SKM-1 (cell line): ENCODE measurements at regions not wholly inside any gene's neighbourhood (a gene's known extent, or its start where the extent isn't known, plus 50 kb on each side); places are given as distances from the start of the nearest gene placed in this dataset.

Experiments
- DNase-seq: peaks from one replicate; lab custom pipeline; 2025; ENCODE audit not compliant: unreplicated experiment; lab: John Stamatoyannopoulos, UW

DNA sequence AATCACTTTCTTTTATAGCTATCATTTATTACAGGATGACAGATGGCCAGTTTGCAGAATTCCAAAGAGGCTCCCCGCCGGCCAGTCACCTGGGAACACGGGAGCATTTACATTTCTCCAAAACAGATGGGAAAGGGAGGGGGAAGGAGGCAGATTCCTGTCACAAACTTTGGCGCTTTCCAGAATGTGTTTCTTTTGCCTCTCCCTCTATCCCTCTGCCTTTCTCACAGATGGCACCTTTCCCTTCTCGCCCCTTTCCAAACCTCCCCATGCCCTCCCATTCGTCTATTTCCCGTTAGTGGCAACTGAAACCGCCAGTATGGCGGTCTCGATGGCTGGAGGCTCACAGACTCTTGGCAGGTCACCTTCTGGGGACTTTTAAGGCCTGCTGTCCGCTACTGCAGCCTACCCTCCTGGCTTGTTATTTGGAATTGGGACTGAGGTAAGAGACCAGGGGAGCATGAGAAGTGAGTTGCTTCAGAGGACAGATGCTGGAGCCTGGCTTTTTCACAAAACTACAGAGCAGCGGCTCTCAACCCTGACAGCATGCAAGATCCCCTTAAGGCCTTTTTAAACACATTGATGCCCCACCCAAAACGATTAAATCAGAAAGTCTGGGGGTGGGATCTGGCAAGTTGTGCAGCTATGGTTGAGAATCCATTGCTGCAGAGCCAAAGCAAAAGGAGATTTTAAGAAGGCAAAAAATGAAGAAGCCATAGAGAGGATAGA is 161.5 kb upstream of the VASH1 start:
- no peak for DNase-seq

DNA sequence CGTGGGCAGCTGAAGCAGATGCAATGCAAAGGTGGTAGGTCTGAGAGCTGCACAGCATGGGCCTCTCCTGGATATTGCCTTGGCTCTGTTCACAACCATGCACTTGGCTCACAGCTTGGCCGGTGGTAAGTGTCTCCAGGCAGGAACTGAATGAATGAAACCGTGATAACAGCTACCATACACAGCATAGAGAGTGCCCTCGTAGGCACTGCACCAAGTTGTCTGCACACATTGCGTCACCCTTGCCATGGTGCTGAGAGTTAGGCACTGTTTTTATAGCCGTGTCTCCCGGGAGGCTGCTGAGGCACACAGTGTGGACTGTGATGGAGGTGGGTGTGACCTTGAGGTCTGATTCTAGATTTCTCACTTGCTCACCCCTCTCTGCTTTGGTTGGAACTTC is 157.6 kb upstream of the VASH1 start:
- no peak for DNase-seq

DNA sequence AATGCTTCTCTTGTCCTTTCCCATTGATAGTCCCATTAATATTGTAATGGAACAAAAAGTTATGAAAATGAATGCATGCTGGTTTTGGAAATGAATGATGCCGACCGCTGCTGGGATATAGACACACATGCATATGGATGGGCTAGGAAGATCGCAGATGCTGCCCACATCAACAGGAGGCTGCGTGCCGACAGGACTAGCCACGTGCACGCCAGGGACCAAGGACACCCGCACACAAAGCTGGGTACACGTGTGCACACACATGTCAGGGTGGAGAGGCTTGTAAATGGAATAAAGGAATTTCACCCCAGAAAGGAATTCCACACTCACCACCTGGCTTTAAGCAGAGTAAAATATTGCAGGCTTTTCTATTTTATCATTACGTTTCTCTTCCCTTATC is 153.8 kb upstream of the VASH1 start:
- no peak for DNase-seq

DNA sequence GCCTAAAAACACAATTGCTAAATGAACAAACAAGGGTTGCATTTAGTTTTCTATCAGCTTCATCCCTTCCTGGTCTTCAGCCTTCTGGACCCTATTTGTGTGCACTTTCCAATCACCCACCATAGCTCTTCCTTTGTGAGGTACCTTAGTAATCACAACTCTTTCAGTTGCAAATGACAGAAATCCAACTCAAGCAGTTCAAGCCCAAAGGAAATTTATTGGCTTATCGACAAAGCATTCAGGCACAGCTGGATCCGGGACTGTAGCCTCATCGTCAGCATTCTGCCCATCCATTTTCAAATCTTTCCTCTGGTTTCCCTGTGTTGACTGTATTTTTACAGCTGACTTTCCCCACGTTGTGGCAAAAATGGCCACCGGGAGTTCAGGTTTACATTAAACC is 148.6 kb upstream of the VASH1 start:
- DNase-seq, result no peak

DNA sequence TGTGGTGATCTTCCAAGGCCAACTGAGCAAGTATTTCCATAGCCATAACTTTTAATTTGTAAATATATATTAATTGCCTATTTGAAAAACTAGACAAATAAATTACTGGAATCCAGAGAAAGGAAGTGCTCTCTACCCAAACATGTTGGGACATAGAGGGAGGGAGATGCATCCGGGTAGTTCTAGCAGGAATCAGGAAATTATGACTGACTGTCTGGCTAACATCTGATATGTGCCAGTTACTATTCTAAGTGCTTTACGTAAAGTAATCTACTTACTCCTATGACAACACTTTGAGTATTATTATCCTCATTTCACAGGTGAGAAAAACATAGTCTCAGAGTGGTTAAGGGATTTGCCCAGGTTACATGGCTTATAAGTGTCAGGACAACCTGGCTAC is 147.7 kb upstream of the VASH1 start:
- DNase-seq, result no peak

DNA sequence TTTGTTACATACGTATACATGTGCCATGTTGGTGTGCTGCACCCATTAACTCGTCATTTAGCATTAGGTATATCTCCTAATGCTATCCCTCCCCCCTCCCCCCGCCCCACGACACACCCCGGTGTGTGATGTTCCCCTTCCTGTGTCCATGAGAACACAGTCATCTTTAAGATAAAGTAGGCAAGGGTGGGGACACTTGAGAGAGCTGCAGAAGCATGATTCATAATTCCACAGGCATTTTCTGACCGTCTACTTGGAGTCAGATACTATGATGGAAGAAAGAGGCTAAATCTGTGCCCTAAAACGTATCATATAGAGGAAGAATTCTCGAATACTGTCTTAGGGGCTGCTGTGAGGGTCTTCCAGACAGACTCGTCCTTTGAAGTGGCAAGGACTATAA is 145.9 kb upstream of the VASH1 start:
- DNase-seq, result no peak

DNA sequence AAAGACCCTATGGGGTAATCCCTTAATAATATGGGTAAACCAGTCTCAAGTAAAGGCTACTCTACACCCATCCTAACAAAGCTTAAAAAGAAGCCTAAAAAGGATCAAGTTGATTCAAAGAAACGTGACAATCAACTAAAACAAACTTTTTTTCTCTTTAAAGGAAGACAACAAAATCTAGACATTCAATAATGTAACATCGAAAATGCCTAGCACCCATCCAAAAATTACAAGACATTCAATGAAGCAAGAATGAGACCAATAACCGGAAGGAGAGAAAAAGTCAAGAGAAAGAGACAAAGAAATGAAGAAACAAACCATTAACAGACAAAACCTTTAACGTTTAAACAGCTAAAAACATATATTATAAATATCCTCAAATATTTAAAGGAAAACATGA is 143.8 kb upstream of the VASH1 start:
- no peak for DNase-seq

DNA sequence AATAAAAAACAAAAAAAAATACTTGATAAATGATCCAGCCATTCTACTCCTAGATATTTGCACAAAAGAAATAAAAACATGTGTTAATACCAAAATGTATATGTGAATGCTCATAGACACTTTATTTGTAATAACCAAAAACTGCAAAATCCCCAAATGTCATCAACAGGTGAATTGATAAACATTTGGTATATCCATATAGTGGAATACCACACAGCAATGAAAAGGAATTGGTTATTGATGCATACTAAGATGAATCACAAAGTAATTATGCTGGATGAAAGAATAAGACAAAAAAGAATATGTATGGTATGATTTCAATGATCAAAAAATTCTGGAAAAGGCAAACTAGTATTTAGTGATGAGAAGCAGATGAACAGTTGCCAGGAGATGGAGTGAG is 124.7 kb upstream of the VASH1 start:
- DNase-seq, result no peak

DNA sequence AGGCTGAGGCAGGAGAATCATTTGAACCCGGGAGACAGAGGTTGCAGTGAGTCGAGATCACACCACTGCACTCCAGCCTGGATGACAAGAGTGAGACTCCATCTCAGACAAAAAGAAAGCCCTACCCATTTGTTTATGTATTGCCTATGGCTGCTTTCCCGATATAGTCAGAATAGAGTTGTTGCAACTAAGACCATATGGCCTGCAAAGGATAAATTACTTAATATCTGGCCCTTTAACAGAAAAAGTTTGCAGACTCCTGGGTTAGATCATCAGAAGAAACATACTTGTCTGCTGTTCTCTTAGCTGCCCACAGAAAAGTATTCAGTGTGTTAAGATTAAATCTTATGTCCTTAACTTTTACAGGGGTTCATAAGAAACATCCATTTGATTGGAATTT is 122.4 kb upstream of the VASH1 start:
- no peak for DNase-seq

DNA sequence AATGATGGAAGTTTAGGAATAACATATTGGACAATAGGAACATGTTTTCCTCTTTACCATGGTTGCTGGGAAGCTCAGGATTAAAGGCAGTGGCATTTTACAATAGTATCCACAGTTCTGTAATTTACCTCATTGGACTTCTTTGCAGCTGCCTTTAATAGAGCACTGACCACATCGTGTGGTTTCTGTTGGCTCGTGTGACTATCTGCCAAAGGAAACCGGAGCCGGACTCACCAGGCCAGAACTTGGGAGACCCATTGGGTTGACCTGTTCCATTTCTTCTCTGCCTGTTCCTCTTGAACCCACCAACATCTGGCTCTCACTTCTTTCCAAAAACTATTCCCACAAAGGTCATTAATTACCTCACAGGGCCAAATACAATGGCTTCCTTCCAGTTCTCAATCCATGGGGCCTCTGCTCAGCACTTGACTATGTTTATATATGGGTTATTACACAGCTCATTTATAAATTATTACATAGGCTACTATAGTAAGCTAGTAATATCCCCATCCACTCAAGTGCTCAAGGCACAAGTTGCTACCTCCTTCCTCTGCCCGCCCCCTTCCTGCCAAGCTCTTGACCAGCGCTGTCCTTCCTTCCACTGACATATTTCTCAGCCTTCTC is 121.5 kb upstream of the VASH1 start:
- DNase-seq, result no peak

DNA sequence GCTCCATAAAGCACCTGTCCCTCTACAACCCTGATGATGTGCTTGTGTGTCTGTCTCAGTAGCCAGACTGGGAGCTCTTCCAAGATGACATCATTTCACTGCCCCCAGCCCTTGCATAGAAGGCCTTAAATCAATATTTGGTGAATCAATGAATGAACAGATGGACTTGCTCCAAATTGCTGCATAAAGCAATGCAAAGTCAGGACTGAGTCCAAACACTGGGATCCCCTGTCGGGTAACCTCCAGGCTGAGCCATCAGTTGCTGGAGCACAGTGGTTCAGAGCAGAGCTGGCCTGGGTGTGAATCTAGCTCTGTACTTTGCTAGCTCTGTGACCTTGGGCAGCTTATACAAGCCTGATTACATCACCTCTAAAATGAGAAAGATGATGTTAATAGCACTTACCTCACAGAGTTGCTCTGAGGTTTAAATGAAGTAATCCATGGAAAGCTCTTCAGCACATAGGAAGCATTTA is 120.3 kb upstream of the VASH1 start:
- no peak for DNase-seq

DNA sequence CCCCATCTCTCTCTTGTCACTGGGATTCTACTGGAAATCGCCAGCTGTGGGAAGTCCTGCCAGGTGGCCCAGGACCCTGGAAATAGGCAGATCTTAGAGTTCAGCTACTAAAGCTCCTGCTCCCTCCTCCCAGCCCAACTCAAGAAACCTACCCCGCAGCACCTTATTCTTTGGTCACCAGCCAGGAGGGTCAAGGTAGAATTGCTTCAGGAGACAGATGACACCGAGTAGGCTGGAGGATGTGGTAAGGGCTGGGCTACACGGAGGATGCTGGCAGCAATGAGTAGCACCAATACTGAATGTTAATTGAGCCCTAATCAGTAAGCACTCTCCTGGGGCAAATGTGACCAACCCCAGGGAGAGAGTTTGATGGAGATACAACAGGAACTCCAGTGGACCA is 119.7 kb upstream of the VASH1 start:
- no peak for DNase-seq

DNA sequence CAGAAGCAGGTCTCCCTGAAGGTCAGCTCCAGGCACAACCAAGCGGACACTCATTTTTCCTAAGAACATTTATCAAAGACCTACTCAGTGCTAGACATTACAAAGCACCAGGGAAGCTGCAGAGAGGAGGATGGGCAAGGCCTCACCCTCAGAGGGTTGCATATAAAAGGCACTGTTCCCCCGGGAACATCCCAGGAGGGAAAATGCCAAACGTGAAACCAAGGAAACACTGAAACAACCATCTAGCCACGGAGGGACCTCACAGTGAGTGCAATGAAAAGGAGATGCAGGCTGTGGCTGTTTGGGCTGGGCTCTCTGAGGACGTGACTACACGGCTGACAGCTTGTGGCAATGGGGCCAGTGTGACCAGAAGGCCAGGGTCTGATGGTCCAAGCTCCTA is 117.4 kb upstream of the VASH1 start:
- DNase-seq, result no peak

DNA sequence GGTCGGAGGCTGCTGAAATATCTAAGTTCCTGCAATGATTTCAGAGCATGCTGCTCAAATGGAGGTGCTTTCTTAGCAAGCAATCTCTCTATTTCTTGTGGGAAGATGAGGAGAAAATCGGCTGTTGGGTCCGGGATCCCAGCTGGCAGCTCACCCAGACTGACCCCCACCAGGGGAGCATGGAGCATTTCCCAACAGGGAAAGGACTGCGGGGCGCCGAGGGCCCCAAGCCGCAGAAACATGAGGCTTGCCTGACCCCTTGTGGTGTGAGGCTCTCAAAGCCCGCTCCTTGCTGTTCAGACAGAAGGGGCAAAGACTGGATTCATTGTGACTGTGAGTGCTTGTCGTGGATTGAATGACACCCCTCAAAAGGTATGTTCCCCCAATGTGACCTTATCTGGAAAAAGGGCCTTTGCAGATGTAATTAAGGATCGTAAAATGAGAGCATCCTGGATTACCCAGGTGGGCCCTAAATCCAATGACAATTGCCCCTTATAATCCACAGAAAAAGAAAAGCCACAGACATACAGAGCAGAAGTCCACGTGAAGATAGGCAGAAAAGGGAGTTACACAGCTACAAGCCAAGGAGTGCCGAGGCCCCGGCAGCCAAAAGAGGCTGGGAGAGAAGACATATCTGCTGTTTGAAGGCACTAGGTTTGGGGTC is 116.3 kb upstream of the VASH1 start:
- DNase-seq, result no peak

DNA sequence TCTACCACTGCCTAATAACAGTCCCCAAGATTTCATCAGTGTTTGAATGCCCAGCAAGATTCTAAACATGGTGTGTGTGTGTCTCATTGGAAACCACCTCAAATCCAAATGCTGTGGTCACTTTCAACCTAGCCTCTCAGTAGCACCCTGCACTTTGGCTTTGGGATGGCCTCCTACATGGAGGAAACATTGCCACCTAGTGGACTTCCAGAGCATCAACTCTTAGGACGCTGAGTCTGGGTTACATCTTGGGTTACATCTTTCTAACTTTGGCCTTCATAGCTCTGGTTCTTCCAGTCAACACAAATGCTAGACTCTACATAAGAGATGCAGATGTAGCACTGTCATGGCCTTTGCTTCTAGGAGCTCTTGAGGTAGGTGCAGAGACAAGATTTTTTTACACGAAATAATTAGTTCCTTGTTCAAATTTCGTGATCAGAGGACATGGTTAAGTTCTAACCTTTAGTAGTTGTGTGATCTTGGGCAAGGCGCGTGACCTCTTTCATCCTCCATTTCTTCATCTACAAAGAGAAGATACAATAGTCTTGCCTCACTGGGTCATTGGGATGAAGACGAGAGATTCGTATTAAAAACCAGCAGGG is 113.5 kb upstream of the VASH1 start:
- DNase-seq, result no peak

DNA sequence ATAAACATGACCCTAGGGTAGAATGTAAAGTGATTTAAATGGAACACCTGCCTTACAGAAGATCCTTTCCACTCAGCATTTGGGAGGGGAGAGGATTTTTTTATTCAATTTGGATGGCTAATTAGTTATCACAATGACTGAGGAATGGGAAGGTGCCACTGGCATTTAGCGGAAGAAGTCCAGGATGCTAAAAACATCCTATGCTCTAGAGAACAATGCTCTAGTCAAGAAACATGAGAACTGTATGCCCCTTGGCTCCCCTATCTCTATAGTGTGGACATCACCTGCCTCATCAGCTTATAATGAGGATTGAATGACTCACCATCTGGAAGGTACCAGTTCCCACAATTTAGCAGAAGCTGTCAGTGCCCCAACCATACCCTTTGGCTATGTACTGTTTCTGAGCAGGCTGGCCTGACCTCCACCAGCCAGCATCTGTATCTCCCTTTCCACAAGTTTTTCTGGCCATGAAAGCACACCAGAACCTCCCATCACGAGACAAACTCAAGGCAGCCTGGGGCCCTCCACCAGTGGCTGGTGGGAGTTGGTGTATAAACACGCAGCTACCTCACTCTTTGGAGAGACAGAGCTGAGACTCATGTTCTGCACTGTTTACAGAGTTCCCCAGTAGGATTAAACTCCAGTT is 109.7 kb upstream of the VASH1 start:
- DNase-seq, result no peak

DNA sequence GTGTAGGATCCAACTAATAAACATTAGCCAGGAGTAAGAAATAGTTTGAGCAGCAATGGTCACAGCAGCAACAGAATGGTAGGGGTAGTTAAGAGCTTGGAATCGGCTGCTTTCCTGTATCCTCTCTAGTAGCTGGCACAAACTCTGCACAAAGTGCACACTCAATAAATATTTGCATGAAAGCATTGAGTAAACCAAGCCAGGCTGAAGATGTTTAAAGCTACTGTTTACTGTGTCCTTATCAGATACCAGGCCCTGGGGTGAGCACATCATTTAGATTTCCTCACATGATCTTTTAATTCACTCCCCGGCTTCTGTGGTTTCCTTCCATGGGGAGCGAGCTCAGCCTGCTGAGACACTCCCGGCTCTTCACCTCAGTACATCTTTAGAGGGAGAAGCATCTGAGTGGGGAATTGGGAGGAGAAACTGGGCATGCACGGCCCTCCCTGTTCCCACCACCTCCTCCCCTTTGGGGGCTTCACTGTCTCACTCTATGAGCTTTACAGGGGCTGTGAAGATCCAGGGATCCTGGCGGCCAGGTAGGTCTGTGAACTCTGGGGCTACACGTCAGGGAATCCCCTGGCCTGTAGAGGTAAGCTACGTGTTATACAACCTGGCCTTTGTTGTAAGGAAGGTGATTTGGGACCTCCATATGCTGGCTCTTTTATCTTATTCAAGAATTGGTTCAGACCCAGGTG is 107.2 kb upstream of the VASH1 start:
- DNase-seq, result no peak

DNA sequence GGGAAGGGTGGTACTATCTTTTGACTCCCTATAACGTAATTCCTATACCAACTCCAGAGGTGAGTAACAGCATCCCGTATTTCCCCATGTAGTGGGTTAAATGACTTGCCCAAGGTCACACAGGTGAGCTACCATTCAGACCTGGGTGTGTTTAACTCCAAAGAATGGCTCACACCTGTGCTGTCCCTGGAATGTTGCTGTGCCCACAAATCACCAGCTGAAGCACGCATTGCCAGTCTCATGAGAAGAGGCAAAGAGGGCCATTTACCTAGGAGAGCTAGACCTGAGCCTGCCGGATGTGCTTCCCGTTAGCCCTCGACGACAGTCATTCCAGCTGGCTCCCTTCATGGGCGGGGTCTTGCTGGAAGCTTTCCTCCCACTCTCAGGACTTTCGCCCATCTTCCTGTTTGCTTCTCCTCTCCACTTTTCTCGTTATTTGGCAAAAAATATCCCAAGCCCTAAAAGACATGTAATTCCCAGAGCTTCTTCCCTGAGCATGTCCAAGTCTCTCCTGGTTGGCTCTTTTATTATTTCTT is 106.6 kb upstream of the VASH1 start:
- DNase-seq, result no peak

DNA sequence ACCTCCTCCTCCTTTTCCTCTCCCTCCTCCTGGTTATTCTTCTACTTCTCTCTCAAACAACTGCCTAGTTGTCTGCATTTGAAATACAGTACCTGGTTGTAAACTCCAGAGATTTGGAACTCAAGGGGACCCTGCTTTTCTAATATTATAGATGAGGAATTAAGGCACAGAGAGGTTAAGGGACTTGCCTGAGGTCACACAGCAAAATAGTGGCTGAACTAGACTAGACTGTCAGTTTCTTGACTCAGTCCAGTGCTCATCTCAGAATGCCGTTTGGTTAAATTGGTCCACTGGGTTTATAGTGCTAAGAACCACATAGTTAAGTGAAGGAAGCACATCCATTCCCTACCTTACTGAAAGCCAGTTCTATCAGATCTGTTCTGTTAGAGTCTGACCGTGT is 105.9 kb upstream of the VASH1 start:
- no peak for DNase-seq

DNA sequence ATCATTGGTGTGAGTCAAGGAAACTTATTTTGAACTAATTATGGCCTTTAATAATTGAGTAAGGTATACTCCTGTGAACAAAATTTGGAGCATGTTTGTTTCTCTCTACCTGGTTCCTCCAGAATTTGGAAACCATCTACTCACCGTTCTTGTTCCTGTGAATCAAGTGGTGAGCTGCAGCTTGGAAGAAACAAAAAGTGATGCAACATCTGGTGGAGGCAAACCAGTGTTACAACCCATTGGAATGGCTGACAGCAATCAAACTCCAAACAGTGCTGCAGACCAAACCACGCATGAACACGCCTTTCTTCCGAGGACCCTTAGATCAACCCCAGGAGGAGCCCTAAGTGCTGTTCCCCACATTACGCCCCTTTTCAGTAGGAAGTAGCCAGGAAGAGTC is 104.7 kb upstream of the VASH1 start:
- DNase-seq, result no peak

DNA sequence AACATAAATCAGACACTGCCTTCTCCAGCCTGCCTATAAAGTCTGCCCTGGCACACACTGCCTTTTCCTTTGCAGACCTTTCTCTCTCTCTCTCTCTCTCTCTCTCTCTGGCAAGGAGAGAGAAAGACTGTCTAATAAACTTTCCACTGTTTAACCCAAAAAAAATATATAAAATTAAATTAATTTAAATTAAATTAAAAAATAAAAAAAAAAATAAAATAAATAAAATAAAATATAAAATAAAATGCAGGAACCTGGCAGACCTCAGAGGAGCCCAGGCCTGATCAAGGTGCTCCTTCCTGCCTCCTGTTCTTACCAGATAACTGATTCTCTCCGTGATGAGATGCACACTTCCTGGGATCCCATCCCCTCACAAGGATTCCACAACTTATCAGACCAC is 103.9 kb upstream of the VASH1 start:
- no peak for DNase-seq
